Activated CD4-positive, alpha-beta memory T cell treated with anti-CD3 and anti-CD28 coated beads, Interleukin-2, amount 10 ng/mL, durations not matched to agents 7 days and 5 days (primary cell): ENCODE measurements at regions not wholly inside any gene's neighbourhood (a gene's known extent, or its start where the extent isn't known, plus 50 kb on each side); places are given as distances from the start of the nearest gene placed in this dataset.
"Not testable (repeated sequence)": the region's sequence is repeated elsewhere in the genome, so short reads cannot be mapped to it uniquely, and the experiment has no call there.

ENCODE experiments used
- CTCF ChIA-PET: fragments of 350-600 bp; sonication (Branson Sonifier 250); formaldehyde crosslinking; loops from one replicate; lab custom pipeline; 2021; ENCODE audit warnings: antibody characterized with exemption, inconsistent platforms; lab: Charles Lee
- POLR2A ChIA-PET: fragments of 350-600 bp; sonication (Branson Sonifier 250); formaldehyde crosslinking; loops from one replicate; lab custom pipeline; 2021; ENCODE audit warnings: antibody characterized with exemption; lab: Charles Lee
- DNase-seq: peaks from one replicate; pipeline ENCODE4 v3.0.0-alpha.2; 2020
- H3K27ac Mint-ChIP-seq: one replicate; pipeline ENCODE4 v1.8.0; 2021; ENCODE audit warnings: mild to moderate bottlenecking, mixed read lengths
- H3K27me3 Mint-ChIP-seq: one replicate; pipeline ENCODE4 v1.8.0; 2021; ENCODE audit warnings: mixed read lengths
- H3K36me3 Mint-ChIP-seq: one replicate; pipeline ENCODE4 v1.8.0; 2021; ENCODE audit warnings: low read depth, mixed read lengths
- H3K4me1 Mint-ChIP-seq: one replicate; pipeline ENCODE4 v1.8.0; 2021; ENCODE audit warnings: mixed read lengths
- H3K4me3 Mint-ChIP-seq: one replicate; pipeline ENCODE4 v1.8.0; 2021; ENCODE audit warnings: mild to moderate bottlenecking, mixed read lengths
- H3K9me3 Mint-ChIP-seq: one replicate; pipeline ENCODE4 v1.8.0; 2021; ENCODE audit warnings: mixed read lengths

DNA sequence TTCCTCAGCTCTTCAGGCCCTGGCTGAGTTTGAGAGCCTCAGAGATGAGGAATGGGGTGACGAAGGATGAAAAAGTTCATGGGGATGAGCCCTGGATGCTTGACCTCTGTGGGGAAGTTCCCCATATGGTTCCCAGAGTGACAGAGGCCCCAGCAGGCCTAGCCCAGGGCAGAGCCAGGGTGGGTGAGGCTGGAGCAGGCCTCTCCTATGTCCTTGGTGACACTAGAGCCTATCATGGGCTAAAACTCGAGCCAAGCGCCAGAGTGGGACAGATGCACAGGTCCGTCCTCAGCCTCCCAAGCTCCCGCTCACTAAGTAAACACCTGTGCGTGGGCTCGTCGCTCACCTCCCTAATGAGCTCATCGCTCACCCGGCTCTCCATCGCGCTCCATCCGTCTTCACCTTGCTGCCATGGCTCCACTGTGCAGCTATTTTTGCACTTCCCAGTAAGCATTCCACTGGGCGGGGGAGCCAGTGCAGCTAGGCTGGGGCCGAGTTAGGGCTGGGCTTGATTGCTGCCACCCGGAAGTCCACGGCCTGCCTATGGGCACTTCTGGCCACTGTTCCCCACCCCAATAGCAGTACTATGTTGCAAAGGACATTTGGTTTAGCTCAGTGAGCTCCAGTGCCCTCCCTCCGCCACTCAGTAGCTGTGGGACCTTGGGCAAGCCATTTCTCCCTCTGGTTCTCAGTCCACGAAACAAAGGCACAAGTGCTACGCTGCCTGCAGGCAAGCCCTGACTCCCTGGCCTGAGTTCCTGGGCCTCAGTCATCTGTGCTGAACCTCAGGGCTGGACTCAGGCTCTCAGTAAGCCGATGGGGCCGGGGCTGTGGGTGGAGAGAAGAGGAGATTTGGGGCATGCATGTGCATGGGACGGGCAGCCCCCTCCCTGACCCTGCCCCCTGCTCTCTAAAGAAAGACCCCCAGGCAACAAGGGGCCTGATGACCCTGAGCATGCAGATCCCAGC is 117.3 kb upstream of the PCBD1 start:
- Mint-ChIP-seq H3K9me3 (no peaks in the 10 kb centered on the region), H3K4me3 (no peak overlapping the region), H3K27me3 (peaks cover 3% of the 10 kb centered on the region), H3K4me1 (no peaks in the 10 kb centered on the region), H3K27ac (no peak overlapping the region), H3K36me3 (no peaks in the 10 kb centered on the region)
- DNase-seq: no peak
- CTCF ChIA-PET: no interaction called here
- POLR2A ChIA-PET: no interaction called here

DNA sequence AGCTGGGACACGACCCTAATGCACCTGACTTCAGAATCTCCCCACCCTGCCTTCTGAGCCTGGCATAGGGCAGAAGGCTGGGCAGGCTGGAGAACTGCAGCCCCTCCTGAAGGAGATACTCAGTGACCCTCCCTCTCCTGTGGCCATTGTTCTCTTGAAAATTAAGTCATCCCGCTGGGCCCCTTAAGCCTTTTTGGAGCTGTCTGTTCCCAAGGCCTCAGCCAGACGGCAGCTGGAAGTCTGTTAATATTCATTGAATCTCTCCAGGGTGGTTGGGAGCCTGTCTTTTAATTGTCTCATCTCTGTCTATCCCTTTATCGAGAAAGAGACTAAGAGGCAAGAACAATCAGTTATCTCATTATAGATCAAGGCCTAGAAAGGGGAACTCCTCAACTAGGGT is 118.1 kb upstream of the PCBD1 start:
- Mint-ChIP-seq H3K27ac (no peak overlapping the region), H3K9me3 (no peaks in the 10 kb centered on the region), H3K27me3 (peaks cover 3% of the 10 kb centered on the region), H3K4me1 (no peaks in the 10 kb centered on the region), H3K4me3 (no peak overlapping the region), H3K36me3 (no peaks in the 10 kb centered on the region)
- no peak for DNase-seq
- CTCF ChIA-PET: no interaction called here
- POLR2A ChIA-PET: no interaction called here

DNA sequence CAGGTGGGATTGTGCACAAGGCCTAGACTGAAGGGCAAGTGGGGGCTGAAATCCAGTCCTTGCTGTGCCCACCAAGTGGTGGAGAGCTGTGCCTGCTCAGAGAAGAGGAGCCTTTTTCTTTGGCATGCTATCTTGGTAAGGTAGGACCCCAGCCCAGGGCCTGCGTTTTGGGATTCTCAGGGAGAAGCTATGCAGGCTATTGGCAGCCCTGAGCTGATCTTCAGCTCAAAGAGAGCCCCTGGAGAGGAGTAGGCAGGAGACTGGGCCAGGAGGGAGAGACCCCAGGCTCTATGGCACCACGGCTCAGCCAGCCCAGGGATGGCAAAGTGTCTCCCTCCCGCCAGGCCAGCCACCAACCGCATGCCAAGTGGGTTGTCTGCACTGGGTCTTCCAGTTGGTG is 119.2 kb upstream of the PCBD1 start:
- no peak overlapping the region for H3K27ac Mint-ChIP-seq
- H3K27me3 Mint-ChIP-seq: peaks cover 3% of the 10 kb centered on the region
- ChIA-PET CTCF (no interaction called here), POLR2A (no interaction called here)
- H3K4me3 Mint-ChIP-seq: no peak overlapping the region
- no peaks in the 10 kb centered on the region for H3K36me3 Mint-ChIP-seq
- H3K4me1 Mint-ChIP-seq: no peaks in the 10 kb centered on the region
- DNase-seq: no peak
- no peaks in the 10 kb centered on the region for H3K9me3 Mint-ChIP-seq

DNA sequence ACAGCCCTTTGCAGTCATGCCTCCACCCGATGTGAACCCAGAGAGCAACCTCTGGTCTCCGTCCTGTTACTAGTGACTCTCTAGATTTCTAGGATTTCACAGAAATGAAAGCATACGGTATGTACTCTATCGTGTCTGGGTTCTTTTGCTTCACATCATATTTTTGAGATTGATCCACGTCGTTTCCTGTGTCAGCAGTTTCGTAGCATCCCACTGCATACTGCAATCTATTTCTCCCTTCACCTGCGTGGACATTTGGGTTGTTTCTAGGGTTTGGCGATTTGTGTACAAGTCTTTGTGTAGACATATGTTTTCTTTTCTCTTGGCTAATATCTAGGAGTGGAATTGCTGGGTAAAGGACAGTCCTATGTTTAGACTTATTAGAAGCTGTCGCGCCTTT is 119.8 kb upstream of the PCBD1 start:
- peaks cover 3% of the 10 kb centered on the region for H3K27me3 Mint-ChIP-seq
- H3K27ac Mint-ChIP-seq: no peak overlapping the region
- H3K4me3 Mint-ChIP-seq: no peak overlapping the region
- no peaks in the 10 kb centered on the region for H3K36me3 Mint-ChIP-seq
- DNase-seq: no peak
- no peaks in the 10 kb centered on the region for H3K4me1 Mint-ChIP-seq
- ChIA-PET POLR2A (no interaction called here), CTCF (no interaction called here)
- no peaks in the 10 kb centered on the region for H3K9me3 Mint-ChIP-seq

DNA sequence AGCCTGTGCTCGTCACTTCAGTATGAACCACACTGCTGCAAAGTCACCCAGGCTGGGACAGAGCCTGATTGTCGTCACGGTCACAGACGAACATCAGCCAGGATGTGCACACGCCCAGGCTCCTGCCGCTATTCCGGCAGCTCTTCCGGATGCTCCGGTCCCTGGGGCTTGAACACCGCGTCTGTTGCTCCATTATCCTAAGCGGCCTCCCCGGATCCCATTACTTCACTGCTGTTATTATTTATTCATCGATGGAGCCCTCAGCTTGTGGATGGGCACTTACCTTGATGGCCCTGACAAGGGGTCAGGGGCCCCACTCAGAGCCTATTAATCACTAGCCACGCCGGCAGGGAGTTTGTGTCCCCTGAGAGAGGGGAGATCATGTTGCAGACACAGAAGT is 120.8 kb upstream of the PCBD1 start:
- ChIA-PET CTCF (no interaction called here), POLR2A (no interaction called here)
- no peak for DNase-seq
- no peaks in the 10 kb centered on the region for H3K36me3 Mint-ChIP-seq
- H3K9me3 Mint-ChIP-seq: no peaks in the 10 kb centered on the region
- H3K27ac Mint-ChIP-seq: no peak overlapping the region
- no peak overlapping the region for H3K4me3 Mint-ChIP-seq
- H3K4me1 Mint-ChIP-seq: no peaks in the 10 kb centered on the region
- H3K27me3 Mint-ChIP-seq: peaks cover 3% of the 10 kb centered on the region

DNA sequence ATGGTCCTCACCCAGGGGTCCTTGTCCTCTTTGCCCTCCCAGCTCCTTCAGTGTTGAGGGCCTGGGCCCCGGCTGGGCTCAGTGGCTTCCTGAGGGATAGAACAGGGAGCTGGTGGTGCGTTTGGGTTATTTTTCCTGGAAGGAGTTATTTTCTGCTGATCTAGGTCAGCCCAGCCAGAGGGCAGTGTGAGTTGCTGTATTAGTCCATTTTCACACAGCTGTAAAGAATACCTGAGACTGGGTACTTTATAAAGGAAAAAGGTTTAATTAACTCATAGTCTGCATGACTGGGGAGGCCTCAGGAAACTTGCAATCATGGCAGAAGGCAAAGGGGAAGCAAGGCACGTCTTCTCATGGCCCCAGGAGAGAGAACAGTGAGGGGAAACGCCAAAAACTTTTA is 122.4 kb upstream of the PCBD1 start:
- no peak overlapping the region for H3K4me3 Mint-ChIP-seq
- no peak for DNase-seq
- ChIA-PET CTCF (no interaction called here), POLR2A (no interaction called here)
- H3K9me3 Mint-ChIP-seq: no peaks in the 10 kb centered on the region
- no peaks in the 10 kb centered on the region for H3K36me3 Mint-ChIP-seq
- no peak overlapping the region for H3K27ac Mint-ChIP-seq
- peaks cover 5% of the 10 kb centered on the region for H3K4me1 Mint-ChIP-seq
- peaks cover 3% of the 10 kb centered on the region for H3K27me3 Mint-ChIP-seq

DNA sequence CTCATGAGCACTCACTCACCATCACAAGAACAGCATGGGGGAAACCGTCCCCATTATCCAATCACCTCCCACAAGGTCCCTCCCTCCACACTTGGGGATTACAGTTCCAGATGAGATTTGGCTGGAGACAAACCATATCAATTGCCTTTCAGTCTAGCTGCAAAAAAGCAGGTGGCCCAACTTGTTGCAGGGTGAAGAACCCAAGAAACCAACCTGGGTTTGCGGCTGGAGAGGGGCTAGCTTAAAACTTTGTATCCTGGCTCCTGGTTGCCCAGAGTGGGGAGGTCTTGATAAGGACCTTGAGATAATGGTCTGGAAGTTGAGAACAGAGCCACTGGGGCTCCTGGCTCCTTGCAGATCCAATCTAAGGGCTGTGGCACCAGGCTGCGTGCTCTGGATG is 122.8 kb upstream of the PCBD1 start:
- Mint-ChIP-seq H3K27me3 (peaks cover 3% of the 10 kb centered on the region), H3K36me3 (no peaks in the 10 kb centered on the region), H3K9me3 (no peaks in the 10 kb centered on the region), H3K4me1 (peaks cover 5% of the 10 kb centered on the region), H3K27ac (no peak overlapping the region), H3K4me3 (no peak overlapping the region)
- ChIA-PET CTCF (no interaction called here), POLR2A (no interaction called here)
- DNase-seq: no peak

DNA sequence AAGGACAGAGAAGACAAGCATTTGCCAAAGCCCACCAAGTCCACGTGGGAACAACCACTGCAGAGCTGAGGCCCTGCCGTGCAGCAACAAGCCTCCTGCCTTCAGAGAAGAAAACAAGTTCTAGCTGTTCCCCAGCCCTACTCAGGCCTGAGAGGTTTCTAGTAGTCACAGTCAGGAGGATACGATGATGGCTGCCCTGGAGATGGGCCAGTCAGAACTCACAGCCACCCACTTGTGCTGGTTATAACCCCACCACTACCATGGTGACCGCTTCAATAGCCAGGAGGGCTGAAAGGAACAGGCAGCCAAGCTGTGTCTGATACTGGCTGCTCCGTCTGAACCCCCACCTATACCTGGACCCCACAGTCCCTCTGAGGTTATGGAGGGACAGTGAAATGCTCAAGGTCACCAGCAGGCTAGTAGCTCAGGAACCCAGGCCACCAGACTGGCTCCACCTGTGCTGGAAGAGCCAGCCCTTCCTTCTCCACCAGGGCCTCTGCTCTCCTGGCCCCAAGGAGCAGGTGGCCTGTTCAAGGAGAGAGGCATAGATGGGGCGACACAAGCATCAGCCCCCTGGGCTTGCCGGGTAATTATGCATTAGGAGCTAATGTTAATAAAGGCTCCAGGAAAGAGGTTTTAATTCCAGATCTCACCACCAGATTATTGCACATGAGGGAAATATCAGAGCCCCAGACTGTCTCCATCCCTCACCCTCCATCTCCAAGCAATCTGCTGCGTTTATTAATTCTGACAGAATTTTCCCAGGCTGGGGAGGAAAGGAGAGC is 125.8 kb upstream of the PCBD1 start:
- Mint-ChIP-seq H3K27me3 (peaks cover 6% of the 10 kb centered on the region), H3K36me3 (no peaks in the 10 kb centered on the region), H3K27ac (no peak overlapping the region), H3K4me3 (no peak overlapping the region), H3K9me3 (no peaks in the 10 kb centered on the region), H3K4me1 (peaks cover 5% of the 10 kb centered on the region)
- ChIA-PET POLR2A (no interaction called here), CTCF (no interaction called here)
- no peak for DNase-seq

DNA sequence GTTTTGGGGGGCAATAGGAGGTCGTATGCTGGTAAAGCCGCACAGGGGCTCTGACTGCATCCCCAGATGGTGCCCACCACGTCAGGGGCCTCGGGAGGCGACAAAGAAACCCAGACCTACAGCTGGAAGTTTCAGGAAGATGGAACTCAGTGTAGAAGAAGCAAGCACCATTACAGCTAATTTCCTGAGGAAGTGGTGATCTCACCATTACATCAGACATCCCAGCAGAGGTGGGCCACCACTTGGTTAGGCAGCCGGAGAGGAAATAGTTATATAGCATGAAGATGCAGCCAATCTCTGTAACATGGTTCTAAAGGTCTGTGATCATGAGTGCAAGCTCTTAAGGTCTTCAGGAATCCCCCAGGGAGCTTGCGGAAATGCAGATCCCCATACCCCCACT is 127.3 kb upstream of the PCBD1 start:
- peak; percentile 18 for DNase-seq
- Mint-ChIP-seq H3K4me3 (no peak overlapping the region), H3K36me3 (no peaks in the 10 kb centered on the region), H3K9me3 (no peaks in the 10 kb centered on the region), H3K27me3 (peaks cover 6% of the 10 kb centered on the region), H3K4me1 (peaks cover 5% of the 10 kb centered on the region), H3K27ac (no peak overlapping the region)
- ChIA-PET CTCF (no interaction called here), POLR2A (no interaction called here)

DNA sequence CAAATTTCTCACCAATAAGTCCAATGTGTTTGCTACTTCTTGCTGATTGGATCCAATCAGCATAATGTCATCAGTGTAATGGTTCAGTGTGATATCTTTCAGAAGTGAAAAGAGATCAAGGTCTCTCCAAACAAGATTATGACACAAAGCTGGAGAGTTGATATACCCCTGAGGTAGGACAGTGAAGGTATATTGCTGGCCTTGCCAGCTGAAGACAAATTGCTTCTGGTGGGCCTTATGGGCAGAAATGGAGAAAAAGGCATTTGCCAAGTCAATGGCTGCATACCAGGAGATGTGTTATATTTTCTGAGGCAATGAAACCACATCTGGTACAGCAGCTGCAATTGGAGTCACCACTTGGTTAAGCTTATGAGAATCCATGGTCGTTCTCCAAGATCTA is 131.7 kb upstream of the PCBD1 start:
- POLR2A ChIA-PET, H3K4me1 Mint-ChIP-seq, DNase-seq, H3K27me3 Mint-ChIP-seq, H3K4me3 Mint-ChIP-seq, CTCF ChIA-PET, H3K27ac Mint-ChIP-seq, H3K9me3 Mint-ChIP-seq, H3K36me3 Mint-ChIP-seq: not testable (repeated sequence)

DNA sequence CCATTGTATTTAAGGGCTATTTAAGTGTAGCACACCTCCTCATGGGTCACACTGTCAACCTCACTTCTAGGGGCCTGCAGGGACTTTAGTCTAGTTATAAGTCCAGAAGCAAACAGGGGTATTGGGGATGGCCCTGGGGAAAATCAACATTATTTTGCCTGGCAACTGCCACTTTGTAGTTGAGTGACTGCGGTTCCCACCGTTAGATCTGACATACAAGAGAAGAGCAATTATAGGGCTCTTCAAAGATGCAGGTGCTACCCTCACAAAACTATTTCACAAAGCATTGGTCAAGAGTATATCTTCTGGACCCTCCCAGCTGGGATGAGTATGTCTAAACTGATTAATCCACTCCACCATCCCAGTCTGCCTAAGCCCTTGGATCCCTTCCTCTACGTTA is 133.0 kb upstream of the PCBD1 start:
- no peaks in the 10 kb centered on the region for H3K9me3 Mint-ChIP-seq
- CTCF ChIA-PET: no interaction called here
- no peaks in the 10 kb centered on the region for H3K4me1 Mint-ChIP-seq
- no peaks in the 10 kb centered on the region for H3K36me3 Mint-ChIP-seq
- DNase-seq: no peak
- no peak overlapping the region for H3K27ac Mint-ChIP-seq
- H3K27me3 Mint-ChIP-seq: peaks cover 9% of the 10 kb centered on the region
- H3K4me3 Mint-ChIP-seq: no peak overlapping the region
- POLR2A ChIA-PET: no interaction called here

DNA sequence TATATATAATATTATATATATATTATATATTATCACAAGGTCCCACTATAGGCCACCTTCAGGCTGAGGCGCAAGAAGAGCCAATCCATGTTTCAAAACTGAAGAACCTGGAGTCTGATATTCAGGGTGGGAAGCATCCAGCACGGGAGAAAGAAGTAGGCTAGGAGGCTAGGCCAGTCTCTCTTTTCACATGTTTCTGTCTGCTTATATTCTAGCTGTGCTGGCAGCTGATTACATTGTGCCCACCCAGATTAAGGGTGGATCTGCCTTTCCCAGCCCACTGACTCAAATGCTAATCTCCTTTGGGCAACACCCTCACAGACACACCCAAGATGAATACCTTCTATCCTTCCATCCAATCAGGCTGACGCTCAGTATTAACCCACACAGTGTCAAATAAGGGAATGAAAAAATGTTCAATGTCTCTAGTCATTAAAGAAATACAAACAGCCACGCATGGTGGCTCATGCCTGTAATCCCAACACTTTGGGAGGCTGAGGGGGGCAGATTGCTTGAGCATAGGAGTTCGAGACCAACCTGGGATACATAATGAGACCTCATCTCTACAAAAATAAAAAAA is 135.4 kb upstream of the PCBD1 start:
- no peaks in the 10 kb centered on the region for H3K4me1 Mint-ChIP-seq
- no peak overlapping the region for H3K27ac Mint-ChIP-seq
- ChIA-PET POLR2A (no interaction called here), CTCF (no interaction called here)
- no peaks in the 10 kb centered on the region for H3K9me3 Mint-ChIP-seq
- DNase-seq: no peak
- no peak overlapping the region for H3K4me3 Mint-ChIP-seq
- no peaks in the 10 kb centered on the region for H3K36me3 Mint-ChIP-seq
- peaks cover 4% of the 10 kb centered on the region for H3K27me3 Mint-ChIP-seq

DNA sequence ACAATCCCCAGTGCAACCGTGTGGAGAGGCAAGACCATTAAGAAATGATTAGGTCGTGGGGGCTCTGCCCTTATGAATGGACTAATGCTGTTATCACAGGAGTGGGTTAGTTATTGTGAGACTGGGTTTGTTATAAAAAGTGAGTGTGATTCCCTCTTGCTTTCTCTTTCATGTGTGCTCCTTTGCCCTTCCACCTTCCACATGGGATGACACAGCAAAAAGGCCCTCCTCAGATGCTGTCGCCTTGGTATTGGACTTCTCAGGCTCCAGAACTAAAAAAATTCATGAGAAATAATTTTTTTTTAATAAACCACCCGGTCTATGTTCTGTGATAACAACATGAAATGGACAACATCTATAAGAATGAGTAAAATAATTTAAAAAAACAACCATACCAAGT is 136.1 kb upstream of the PCBD1 start:
- POLR2A ChIA-PET: no interaction called here
- no peaks in the 10 kb centered on the region for H3K9me3 Mint-ChIP-seq
- no peak overlapping the region for H3K4me3 Mint-ChIP-seq
- no peaks in the 10 kb centered on the region for H3K4me1 Mint-ChIP-seq
- no peaks in the 10 kb centered on the region for H3K36me3 Mint-ChIP-seq
- CTCF ChIA-PET: no interaction called here
- no peak for DNase-seq
- no peak overlapping the region for H3K27ac Mint-ChIP-seq
- peaks cover 4% of the 10 kb centered on the region for H3K27me3 Mint-ChIP-seq
